Neural crest cell (in vitro differentiated cells): ENCODE measurements at regions not wholly inside any gene's neighbourhood (a gene's known extent, or its start where the extent isn't known, plus 50 kb on each side); places are given as distances from the start of the nearest gene placed in this dataset.

Source experiments
- DNase-seq: peaks from one replicate; pipeline ENCODE4 v3.0.0; 2021; ENCODE audit warnings: low read depth, mixed read lengths, low spot score
- H3K27ac Mint-ChIP-seq: one replicate; pipeline ENCODE4 v1.8.0; 2021; ENCODE audit warnings: mild to moderate bottlenecking, mixed read lengths; ENCODE audit not compliant: unreplicated experiment
- H3K27me3 Mint-ChIP-seq: 2 replicates; pipeline ENCODE4 v1.8.0; 2021; ENCODE audit warnings: low read depth, mild to moderate bottlenecking, mixed read lengths
- H3K36me3 Mint-ChIP-seq: 2 replicates; pipeline ENCODE4 v1.8.0; 2021; ENCODE audit warnings: low read depth, mild to moderate bottlenecking, mixed read lengths
- H3K4me1 Mint-ChIP-seq: 2 replicates; pipeline ENCODE4 v1.8.0; 2021; ENCODE audit warnings: mixed read lengths
- H3K4me3 Mint-ChIP-seq: one replicate; pipeline ENCODE4 v1.8.0; 2021; ENCODE audit warnings: mild to moderate bottlenecking, mixed read lengths
- H3K9me3 Mint-ChIP-seq: 2 replicates; pipeline ENCODE4 v1.8.0; 2021; ENCODE audit warnings: mixed read lengths
- TF ChIP-seq, protein P1 (sequence below): fragments of 200-600 bp; sonication (generic); conservative IDR thresholded peaks from 2 replicates; pipeline ENCODE4 v1.5.0; 2021; ENCODE audit warnings: antibody characterized with exemption, mild to moderate bottlenecking

DNA sequence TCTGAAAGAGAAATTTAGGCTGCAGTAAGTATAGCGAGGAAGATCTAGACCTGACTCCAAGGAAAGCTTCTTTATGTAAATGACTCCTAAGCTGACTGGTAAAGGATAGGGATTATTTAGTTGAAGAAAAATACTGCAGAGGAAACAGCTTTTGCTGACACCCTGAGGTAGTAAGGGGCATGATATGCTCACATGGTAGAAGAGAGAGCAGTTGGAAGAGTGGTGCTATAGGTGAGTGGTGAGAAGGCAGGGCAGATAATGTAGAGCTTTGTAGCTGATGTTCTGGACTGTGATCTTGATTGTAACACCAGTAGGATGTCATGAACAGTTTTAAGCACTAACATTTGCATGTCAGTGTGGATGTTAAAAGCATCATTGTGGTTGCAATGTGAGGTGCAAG, 639.1 kb upstream of the SLC39A10 start:
- no peak overlapping the region for H3K27ac Mint-ChIP-seq
- no peak for DNase-seq
- TF ChIP-seq, protein P1, sequence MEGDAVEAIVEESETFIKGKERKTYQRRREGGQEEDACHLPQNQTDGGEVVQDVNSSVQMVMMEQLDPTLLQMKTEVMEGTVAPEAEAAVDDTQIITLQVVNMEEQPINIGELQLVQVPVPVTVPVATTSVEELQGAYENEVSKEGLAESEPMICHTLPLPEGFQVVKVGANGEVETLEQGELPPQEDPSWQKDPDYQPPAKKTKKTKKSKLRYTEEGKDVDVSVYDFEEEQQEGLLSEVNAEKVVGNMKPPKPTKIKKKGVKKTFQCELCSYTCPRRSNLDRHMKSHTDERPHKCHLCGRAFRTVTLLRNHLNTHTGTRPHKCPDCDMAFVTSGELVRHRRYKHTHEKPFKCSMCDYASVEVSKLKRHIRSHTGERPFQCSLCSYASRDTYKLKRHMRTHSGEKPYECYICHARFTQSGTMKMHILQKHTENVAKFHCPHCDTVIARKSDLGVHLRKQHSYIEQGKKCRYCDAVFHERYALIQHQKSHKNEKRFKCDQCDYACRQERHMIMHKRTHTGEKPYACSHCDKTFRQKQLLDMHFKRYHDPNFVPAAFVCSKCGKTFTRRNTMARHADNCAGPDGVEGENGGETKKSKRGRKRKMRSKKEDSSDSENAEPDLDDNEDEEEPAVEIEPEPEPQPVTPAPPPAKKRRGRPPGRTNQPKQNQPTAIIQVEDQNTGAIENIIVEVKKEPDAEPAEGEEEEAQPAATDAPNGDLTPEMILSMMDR = no peak
- no peaks in the 10 kb centered on the region for H3K36me3 Mint-ChIP-seq
- H3K4me3 Mint-ChIP-seq = no peak overlapping the region
- no peaks in the 10 kb centered on the region for H3K27me3 Mint-ChIP-seq
- H3K4me1 Mint-ChIP-seq = no peaks in the 10 kb centered on the region
- H3K9me3 Mint-ChIP-seq = no peaks in the 10 kb centered on the region

DNA sequence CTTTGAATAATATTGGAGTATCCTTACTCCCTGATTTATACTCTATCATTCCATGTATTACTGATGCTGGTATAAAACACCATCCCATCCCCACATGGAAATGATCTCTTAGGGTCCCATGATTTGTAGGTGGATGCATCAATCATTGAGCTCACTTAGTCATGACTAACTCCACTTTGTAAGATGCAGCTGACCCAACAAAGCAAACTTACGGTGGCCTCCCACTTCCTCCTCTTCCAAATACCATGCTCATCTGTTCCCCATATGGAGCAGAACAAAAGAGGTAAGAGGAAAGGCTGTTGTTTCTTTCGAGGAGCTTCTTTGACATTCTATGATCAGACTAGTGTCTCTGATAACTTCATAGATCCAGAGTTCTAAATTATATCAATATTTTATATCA, 640.2 kb upstream of the SLC39A10 start:
- no peaks in the 10 kb centered on the region for H3K9me3 Mint-ChIP-seq
- H3K4me3 Mint-ChIP-seq = no peak overlapping the region
- no peaks in the 10 kb centered on the region for H3K4me1 Mint-ChIP-seq
- no peak for DNase-seq
- TF ChIP-seq, protein P1 = no peak
- H3K27ac Mint-ChIP-seq = no peak overlapping the region
- H3K27me3 Mint-ChIP-seq = no peaks in the 10 kb centered on the region
- H3K36me3 Mint-ChIP-seq = no peaks in the 10 kb centered on the region

DNA sequence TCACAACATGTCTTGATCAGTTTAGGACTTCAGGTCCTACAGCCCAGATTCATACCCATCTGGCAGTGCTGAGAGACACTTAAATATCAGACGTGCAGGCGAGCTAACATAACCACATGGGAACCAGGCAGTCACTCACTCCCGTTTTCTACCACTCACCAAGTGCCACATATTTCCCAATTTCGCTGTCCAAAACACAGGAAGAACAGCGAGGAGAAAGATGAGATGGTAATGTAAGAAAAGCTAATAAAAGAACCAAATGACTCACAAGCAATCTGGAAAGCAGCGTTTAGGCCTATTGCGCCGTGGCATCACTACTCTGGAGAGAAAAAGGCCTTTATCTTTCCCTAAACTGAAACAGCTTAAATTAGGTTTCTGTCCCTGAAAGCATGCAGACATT, 647.8 kb upstream of the SLC39A10 start:
- H3K27ac Mint-ChIP-seq = no peak overlapping the region
- H3K36me3 Mint-ChIP-seq = no peaks in the 10 kb centered on the region
- H3K9me3 Mint-ChIP-seq = no peaks in the 10 kb centered on the region
- TF ChIP-seq, protein P1 = no peak
- no peaks in the 10 kb centered on the region for H3K4me1 Mint-ChIP-seq
- no peaks in the 10 kb centered on the region for H3K27me3 Mint-ChIP-seq
- no peak overlapping the region for H3K4me3 Mint-ChIP-seq
- no peak for DNase-seq

DNA sequence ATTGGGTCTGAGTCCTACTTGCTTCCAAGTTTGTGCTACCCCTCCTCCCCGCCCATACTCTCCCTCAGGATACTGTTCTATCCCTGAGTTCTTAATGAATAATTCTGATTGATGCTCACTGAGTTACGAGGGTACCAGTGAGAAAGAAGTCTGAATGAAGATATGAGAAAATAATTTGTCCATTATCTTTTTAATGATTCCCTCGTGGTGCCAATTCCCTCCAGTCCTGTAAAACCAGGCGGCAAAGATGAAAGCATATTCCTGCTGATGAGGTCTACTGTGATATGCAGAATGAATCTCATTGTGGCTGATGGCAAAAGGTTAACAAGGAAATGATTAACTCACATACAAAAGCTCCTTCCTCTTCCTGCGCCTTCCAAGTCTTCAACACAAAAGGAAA, 650.2 kb upstream of the SLC39A10 start:
- H3K36me3 Mint-ChIP-seq = no peaks in the 10 kb centered on the region
- H3K27me3 Mint-ChIP-seq = no peaks in the 10 kb centered on the region
- H3K4me1 Mint-ChIP-seq = no peaks in the 10 kb centered on the region
- peaks cover 2% of the 10 kb centered on the region for H3K9me3 Mint-ChIP-seq
- DNase-seq = no peak
- no peak overlapping the region for H3K27ac Mint-ChIP-seq
- TF ChIP-seq, protein P1 = no peak
- H3K4me3 Mint-ChIP-seq = no peak overlapping the region

DNA sequence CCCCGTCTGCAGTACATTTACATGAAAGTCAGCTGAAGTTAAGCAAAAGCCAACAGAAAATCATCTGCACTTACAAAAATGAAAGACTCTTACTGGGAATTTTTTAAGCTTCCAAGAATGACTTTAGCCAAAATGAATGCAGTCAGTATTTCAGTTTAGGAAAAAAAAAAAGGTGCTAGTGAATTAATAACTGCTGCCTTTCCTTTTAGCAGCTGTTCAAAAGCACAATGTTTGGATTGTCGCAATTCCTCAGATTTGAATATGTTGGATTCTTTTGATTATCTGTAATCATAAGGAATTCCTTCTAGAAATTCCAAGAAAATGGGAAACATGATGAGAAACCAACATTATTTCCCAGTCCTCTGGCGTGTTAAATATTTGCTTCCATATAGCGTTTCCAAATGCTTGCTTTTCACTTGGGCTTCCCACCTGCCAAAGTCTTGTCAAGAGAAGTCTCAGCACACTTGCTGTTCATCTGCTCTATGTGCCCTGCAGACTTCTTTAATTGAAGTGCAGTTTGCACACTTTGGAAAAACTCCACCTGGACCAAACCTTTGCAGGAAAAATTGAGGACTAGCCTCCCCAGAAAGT, 653.0 kb upstream of the SLC39A10 start:
- H3K27ac Mint-ChIP-seq = no peak overlapping the region
- no peak for DNase-seq
- H3K4me3 Mint-ChIP-seq = no peak overlapping the region
- peaks cover 2% of the 10 kb centered on the region for H3K9me3 Mint-ChIP-seq
- TF ChIP-seq, protein P1 = no peak
- H3K4me1 Mint-ChIP-seq = no peaks in the 10 kb centered on the region
- H3K36me3 Mint-ChIP-seq = no peaks in the 10 kb centered on the region
- no peaks in the 10 kb centered on the region for H3K27me3 Mint-ChIP-seq
